BLaER1 treated with 17β-estradiol and CSF1 and Interleukin-3, amounts not matched to agents 10 nM and 100 nM (cell line): ENCODE measurements at regions not wholly inside any gene's neighbourhood (a gene's known extent, or its start where the extent isn't known, plus 50 kb on each side); places are given as distances from the start of the nearest gene placed in this dataset.

Experiments used
- H3K27ac ChIP-seq, 11 experiments: shearing (Covaris generic); formaldehyde crosslinking; 2 replicates each; pipeline ENCODE4 v1.8.1; 2022
- H3K27me3 ChIP-seq, 11 experiments: shearing (Covaris generic); formaldehyde crosslinking; 2 replicates each; pipeline ENCODE4 v1.8.1; 2022
- H3K36me3 ChIP-seq, 11 experiments: shearing (Covaris generic); formaldehyde crosslinking; 2 replicates each; pipeline ENCODE4 v1.8.1; 2022
- H3K4me1 ChIP-seq, 10 experiments: shearing (Covaris generic); formaldehyde crosslinking; 2 replicates each; pipeline ENCODE4 v1.8.1; 2022
- H3K4me2 ChIP-seq, 11 experiments: shearing (Covaris generic); formaldehyde crosslinking; 2 replicates each; pipeline ENCODE4 v1.8.1; 2022
- H3K4me3 ChIP-seq, 10 experiments: shearing (Covaris generic); formaldehyde crosslinking; 2 replicates each; pipeline ENCODE4 v1.8.1; 2022
- H3K9ac ChIP-seq, 11 experiments: shearing (Covaris generic); formaldehyde crosslinking; 2 replicates each; pipeline ENCODE4 v1.8.1; 2022
- H3K9me3 ChIP-seq, 11 experiments: shearing (Covaris generic); formaldehyde crosslinking; replicated peaks in 1 of 11; 2 replicates each; pipeline ENCODE4 v1.8.1; 2022
- H4K20me1 ChIP-seq, 11 experiments: shearing (Covaris generic); formaldehyde crosslinking; 2 replicates each; pipeline ENCODE4 v1.8.1; 2022
- Cebpa-rat ChIP-seq, 11 experiments: shearing (Covaris generic); IDR thresholded peaks; 2 replicates each; pipeline ENCODE4 v1.8.1; 2022

DNA sequence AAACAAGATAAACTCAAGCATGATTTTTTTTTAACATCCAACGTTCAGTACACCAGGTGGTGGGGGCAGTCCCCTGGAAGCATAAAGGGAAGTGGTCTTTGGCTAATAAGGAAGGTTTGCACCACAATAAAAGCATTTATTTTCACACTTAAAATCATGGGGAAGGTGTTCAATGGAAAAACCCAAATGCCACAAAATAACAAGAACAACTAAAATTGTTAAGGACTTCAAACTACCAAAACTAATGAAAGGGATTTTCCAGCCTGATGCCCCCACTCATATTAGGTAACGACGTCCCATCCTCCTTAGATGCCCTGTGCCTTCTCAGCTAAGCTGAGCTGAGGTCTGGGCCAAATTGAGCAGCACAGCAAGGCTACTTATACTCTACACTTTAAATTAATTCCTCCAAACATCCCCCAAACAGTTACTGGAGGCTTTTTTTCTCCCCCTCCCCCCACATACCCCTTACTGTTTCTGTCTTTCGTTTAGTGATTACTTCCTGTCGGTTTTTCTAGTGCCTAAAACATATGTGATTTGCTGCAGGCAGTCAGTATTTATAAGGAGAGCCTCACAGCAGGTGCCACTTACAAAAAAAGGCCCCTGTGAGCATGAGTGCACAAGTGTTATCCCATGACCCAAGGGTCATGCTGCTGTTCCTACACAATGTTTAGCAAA lies 259.7 kb upstream of the ZNF608 start:
- Histone ChIP-seq H3K4me3 (peak overlapping the region in 5 of 10 experiments; percentile 19 to 48 (median 40); a peak in 9 of 20 replicates), H3K4me1 (peaks cover 20 to 95% (median 75%) of the 10 kb centered on the region in 10 experiments), H4K20me1 (no peaks in the 10 kb centered on the region), H3K9me3 (peaks cover 0 to 38% (median 3%) of the 10 kb centered on the region in 11 experiments; a peak in 8 of 22 replicates), H3K36me3 (peaks cover 0 to 4% (median 0%) of the 10 kb centered on the region in 11 experiments; a peak in 1 of 22 replicates), H3K9ac (peak overlapping the region in 5 of 11 experiments; percentile 14 to 66 (median 36); a peak in 8 of 22 replicates), H3K27ac (peak overlapping the region in 6 of 11 experiments; percentile 1 to 64 (median 44); a peak in 8 of 22 replicates), H3K27me3 (no peaks in the 10 kb centered on the region; a peak in 1 of 22 replicates), H3K4me2 (peak overlapping the region; percentile 60 to 92 (median 76))
- no peak for TF ChIP-seq Cebpa-rat (IDR thresholded peaks at IDR 0.05)

DNA sequence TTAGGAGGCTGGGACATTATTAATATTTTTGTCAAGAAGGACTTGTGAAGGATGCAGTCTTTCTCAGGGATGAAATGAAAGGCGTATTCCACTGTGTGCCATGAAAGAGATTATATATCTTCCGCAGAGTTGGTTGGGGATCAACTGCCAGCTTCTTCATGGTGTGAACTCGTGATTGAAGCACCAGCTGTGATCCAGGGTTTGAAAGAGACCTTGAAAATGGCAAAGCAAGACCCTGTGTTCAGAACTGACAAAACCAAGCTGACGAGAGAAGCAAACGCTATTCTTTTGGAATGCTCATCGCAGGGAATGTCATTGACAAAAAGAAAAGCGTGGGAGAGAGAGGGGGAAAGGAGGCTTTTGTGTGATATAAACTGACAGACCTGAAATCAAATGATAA lies 263.9 kb upstream of the ZNF608 start:
- H3K4me3 ChIP-seq: no peak overlapping the region; a peak in 1 of 20 replicates
- peak overlapping the region in 6 of 11 experiments; percentile 23 to 91 (median 67); a peak in 9 of 22 replicates for H3K4me2 ChIP-seq
- no peak for TF ChIP-seq Cebpa-rat (IDR thresholded peaks at IDR 0.05)
- no peak overlapping the region for H3K9ac ChIP-seq
- peaks cover 0 to 20% (median 3%) of the 10 kb centered on the region in 11 experiments; a peak in 8 of 22 replicates for H3K9me3 ChIP-seq
- no peaks in the 10 kb centered on the region for H4K20me1 ChIP-seq
- 0 out of 22 replicates have a peak overlapping the region, but pooled peaks of 1 of the 11 experiments have one; percentile 3 for H3K27ac ChIP-seq
- peaks cover 0 to 5% (median 0%) of the 10 kb centered on the region in 11 experiments; a peak in 1 of 22 replicates for H3K27me3 ChIP-seq
- peaks cover 29 to 98% (median 78%) of the 10 kb centered on the region in 10 experiments for H3K4me1 ChIP-seq
- H3K36me3 ChIP-seq: peaks cover 0 to 4% (median 0%) of the 10 kb centered on the region in 11 experiments; a peak in 1 of 22 replicates

DNA sequence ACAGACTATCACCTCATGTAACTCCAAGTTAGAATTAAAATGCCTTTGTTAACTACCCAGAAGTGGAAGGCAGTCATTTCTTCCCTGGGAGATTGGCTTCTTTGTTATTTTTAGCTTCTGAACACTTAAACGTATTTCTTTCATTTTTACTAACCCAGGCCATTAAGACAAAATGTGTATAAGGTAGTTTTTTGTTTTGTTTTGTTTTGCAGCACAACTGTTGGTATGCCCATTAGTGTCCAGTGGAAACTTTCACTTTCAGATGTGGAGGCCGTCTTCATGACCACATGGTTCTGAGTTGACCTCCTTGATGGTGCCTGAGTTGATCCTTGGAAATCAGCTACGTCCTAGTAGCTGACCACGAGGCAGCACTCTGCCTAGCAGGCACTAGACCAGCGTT lies 264.6 kb upstream of the ZNF608 start:
- Histone ChIP-seq H3K4me1 (peaks cover 22 to 91% (median 72%) of the 10 kb centered on the region in 10 experiments), H3K27ac (0 out of 22 replicates have a peak overlapping the region, but pooled peaks of 1 of the 11 experiments have one; percentile 3), H3K9me3 (peaks cover 0 to 20% (median 5%) of the 10 kb centered on the region in 11 experiments; a peak in 9 of 22 replicates), H3K9ac (no peak overlapping the region), H3K4me2 (peak overlapping the region in 10 of 11 experiments; percentile 2 to 91 (median 60); a peak in 16 of 22 replicates), H3K4me3 (no peak overlapping the region; a peak in 1 of 20 replicates), H3K27me3 (peaks cover 0 to 5% (median 0%) of the 10 kb centered on the region in 11 experiments; a peak in 1 of 22 replicates), H3K36me3 (peaks cover 0 to 4% (median 0%) of the 10 kb centered on the region in 11 experiments; a peak in 1 of 22 replicates), H4K20me1 (no peaks in the 10 kb centered on the region)
- no peak for TF ChIP-seq Cebpa-rat (IDR thresholded peaks at IDR 0.05)

- Histone ChIP-seq H3K36me3 (peaks cover 0 to 4% (median 0%) of the 10 kb centered on the region in 11 experiments; a peak in 1 of 22 replicates), H3K27ac (0 out of 22 replicates have a peak overlapping the region, but pooled peaks of 1 of the 11 experiments have one; percentile 3), H3K4me2 (peak overlapping the region in 10 of 11 experiments; percentile 2 to 91 (median 60); a peak in 16 of 22 replicates), H3K9ac (no peak overlapping the region), H3K4me3 (no peak overlapping the region), H3K4me1 (peaks cover 18 to 87% (median 68%) of the 10 kb centered on the region in 10 experiments), H3K9me3 (peaks cover 0 to 20% (median 5%) of the 10 kb centered on the region in 11 experiments; a peak in 9 of 22 replicates), H3K27me3 (peaks cover 0 to 5% (median 0%) of the 10 kb centered on the region in 11 experiments; a peak in 1 of 22 replicates), H4K20me1 (no peaks in the 10 kb centered on the region)
- no peak for TF ChIP-seq Cebpa-rat (IDR thresholded peaks at IDR 0.05)
These were observed 265.0 kb upstream of the ZNF608 start for GRCh38 chr5:125011419-125011818.

- TF ChIP-seq Cebpa-rat (IDR thresholded peaks at IDR 0.05): no peak
- Histone ChIP-seq H3K27ac (no peak overlapping the region), H3K36me3 (peaks cover 0 to 4% (median 0%) of the 10 kb centered on the region in 11 experiments; a peak in 1 of 22 replicates), H3K27me3 (peaks cover 0 to 5% (median 0%) of the 10 kb centered on the region in 11 experiments; a peak in 1 of 22 replicates), H3K4me3 (no peak overlapping the region), H3K4me2 (peak overlapping the region in 10 of 11 experiments; percentile 19 to 91 (median 60); a peak in 20 of 22 replicates), H3K4me1 (peaks cover 13 to 82% (median 63%) of the 10 kb centered on the region in 10 experiments), H4K20me1 (no peaks in the 10 kb centered on the region), H3K9ac (no peak overlapping the region), H3K9me3 (peaks cover 0 to 20% (median 5%) of the 10 kb centered on the region in 11 experiments; a peak in 10 of 22 replicates)
These were observed 265.5 kb upstream of the ZNF608 start for GRCh38 chr5:125011947-125012346.

GRCh38 chr5:125012727-125013451 lies 266.4 kb upstream of the ZNF608 start:
- peaks cover 3 to 29% (median 10%) of the 10 kb centered on the region in 11 experiments; a peak in 16 of 22 replicates for H3K9me3 ChIP-seq
- H3K4me2 ChIP-seq: peak overlapping the region in 10 of 11 experiments; percentile 28 to 91 (median 60); a peak in 16 of 22 replicates
- H3K4me3 ChIP-seq: no peak overlapping the region
- H3K9ac ChIP-seq: no peak overlapping the region
- H3K36me3 ChIP-seq: peaks cover 0 to 4% (median 0%) of the 10 kb centered on the region in 11 experiments; a peak in 1 of 22 replicates
- TF ChIP-seq Cebpa-rat (IDR thresholded peaks at IDR 0.05): no peak
- H4K20me1 ChIP-seq: no peaks in the 10 kb centered on the region
- no peak overlapping the region for H3K27ac ChIP-seq
- H3K27me3 ChIP-seq: peaks cover 0 to 5% (median 0%) of the 10 kb centered on the region in 11 experiments; a peak in 1 of 22 replicates
- peaks cover 11 to 72% (median 55%) of the 10 kb centered on the region in 10 experiments; a peak in 18 of 20 replicates for H3K4me1 ChIP-seq

- Histone ChIP-seq H3K4me3 (no peak overlapping the region), H3K4me2 (peak overlapping the region in 6 of 11 experiments; percentile 2 to 91 (median 46); a peak in 9 of 22 replicates), H3K27me3 (peaks cover 0 to 5% (median 0%) of the 10 kb centered on the region in 11 experiments; a peak in 1 of 22 replicates), H4K20me1 (no peaks in the 10 kb centered on the region), H3K27ac (no peak overlapping the region), H3K9ac (no peak overlapping the region), H3K4me1 (peaks cover 11 to 59% (median 42%) of the 10 kb centered on the region in 10 experiments; a peak in 18 of 20 replicates), H3K36me3 (peaks cover 0 to 4% (median 0%) of the 10 kb centered on the region in 11 experiments; a peak in 1 of 22 replicates), H3K9me3 (peaks cover 0 to 34% (median 19%) of the 10 kb centered on the region in 11 experiments; a peak in 16 of 22 replicates)
- no peak for TF ChIP-seq Cebpa-rat (IDR thresholded peaks at IDR 0.05)
These were observed 267.8 kb upstream of the ZNF608 start for GRCh38 chr5:125014202-125014601.

- no peak overlapping the region for H3K4me3 ChIP-seq
- 0 out of 22 replicates have a peak, but pooled peaks cover 0 to 5% (median 0%) of the 10 kb centered on the region in 11 experiments for H3K27me3 ChIP-seq
- H3K27ac ChIP-seq: no peak overlapping the region
- H3K4me1 ChIP-seq: peaks cover under 1 to 28% (median 12%) of the 10 kb centered on the region in 10 experiments; a peak in 18 of 20 replicates
- H3K9me3 ChIP-seq: peaks cover 0 to 30% (median 18%) of the 10 kb centered on the region in 11 experiments; a peak in 16 of 22 replicates
- H3K9ac ChIP-seq: no peak overlapping the region
- H3K4me2 ChIP-seq: no peak overlapping the region
- no peaks in the 10 kb centered on the region for H3K36me3 ChIP-seq
- TF ChIP-seq Cebpa-rat (IDR thresholded peaks at IDR 0.05): no peak
- no peaks in the 10 kb centered on the region for H4K20me1 ChIP-seq
These were observed 271.4 kb upstream of the ZNF608 start for GRCh38 chr5:125017796-125018195.
